ENCODE measurements at regions not wholly inside any gene's neighbourhood (a gene's known extent, or its start where the extent isn't known, plus 50 kb on each side); places are given as distances from the start of the nearest gene placed in this dataset.

DNA sequence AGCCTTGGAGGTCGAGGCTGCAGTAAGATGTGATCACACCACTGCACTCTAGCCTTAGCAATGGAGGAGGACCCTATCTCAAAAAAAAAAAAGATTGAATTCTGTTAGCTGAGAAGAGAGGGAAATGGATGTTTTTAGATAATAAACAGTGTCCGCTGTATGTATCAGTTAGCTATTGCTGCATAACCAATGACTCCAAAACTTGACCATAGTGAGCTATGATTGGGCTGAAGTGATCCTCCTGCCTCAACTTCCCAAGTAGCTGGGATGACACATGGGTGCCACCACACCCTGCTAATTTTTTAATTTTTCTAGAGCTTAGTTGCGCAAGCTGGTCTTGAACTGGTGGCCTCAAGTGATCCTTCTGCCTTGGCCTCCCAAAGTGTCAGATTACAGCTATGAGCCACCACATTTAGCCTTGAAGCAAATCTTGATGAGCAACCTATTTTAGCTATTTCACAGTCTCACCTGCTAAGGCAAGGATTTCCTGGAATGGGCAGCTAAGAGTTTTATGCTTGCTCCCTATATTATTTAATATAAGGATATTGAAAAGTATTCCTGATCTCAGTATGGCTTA lies 68.3 kb upstream of the ATF7IP2 start:
- CTCF ChIA-PET (ENCODE audit: partially characterized antibody) = interaction anchor here (0.7 to 1.0 kb wide), 5 partner anchors 10 to 1381 kb away, joined by 3 read pairs; no protein-coding TSS in a partner anchor
- H3K14ac ChIP-seq (ENCODE audit: insufficient read length) = no peak overlapping the region

More for the DNA sequence above, 68.3 kb upstream of the ATF7IP2 start:
- H2BK15ac ChIP-seq (ENCODE audit: low read length) = no peak overlapping the region
- no peaks in the 10 kb centered on the region for H3K4me1 ChIP-seq (replicated peaks in 1 of 4; ENCODE audit: control insufficient read depth in 3 of 4, insufficient read depth in 4 of 4, low read length in 3 of 4)
- FAIRE-seq = no peak
- H3K56ac ChIP-seq (replicated peaks; ENCODE audit: insufficient read length, low read depth, low read length) = no peak overlapping the region
- H3K4me3 ChIP-seq (ENCODE audit: extremely low read depth in 1 of 4, insufficient read depth in 2 of 4, low read depth in 3 of 4, low read length in 4 of 4) = no peak overlapping the region
- no peak overlapping the region for H2AK5ac ChIP-seq (ENCODE audit: low read depth, low read length)
- no peaks in the 10 kb centered on the region for H3K36me3 ChIP-seq (ENCODE audit: control insufficient read depth in 2 of 4, insufficient read depth in 4 of 4, low read length in 3 of 4)
- no peak overlapping the region for H3K18ac ChIP-seq (ENCODE audit: extremely low read depth, low read length)
- WGBS, 2 experiments (ENCODE audit: extremely low coverage in 1 of 2, insufficient coverage in 1 of 2, insufficient read length in 1 of 2, insufficient replicate concordance in 2 of 2, low coverage in 1 of 2, low lambda C conversion rate in 2 of 2, missing lambda C conversion rate in 1 of 2) = 83% methylated on average over 3 of the region's 3 CpGs; no CpG with 5 or more reads in 1 of the 2 experiments
- H3K9ac ChIP-seq (replicated peaks in 1 of 4; ENCODE audit: extremely low read depth in 1 of 4, low read depth in 3 of 4, low read length in 3 of 4) = no peak overlapping the region
- H4K91ac ChIP-seq (replicated peaks; ENCODE audit: insufficient read length, low read length) = no peak overlapping the region
- no peak overlapping the region for H4K8ac ChIP-seq (ENCODE audit: extremely low read depth, insufficient read depth, low read length)
- H3K27me3 ChIP-seq (replicated peaks in 1 of 4; ENCODE audit: control insufficient read depth in 3 of 4, extremely low read depth in 1 of 4, insufficient read depth in 3 of 4, low read length in 3 of 4) = no peaks in the 10 kb centered on the region
- no peak overlapping the region for H3K27ac ChIP-seq (ENCODE audit: low read depth, low read length)
- H2BK20ac ChIP-seq (ENCODE audit: low read length) = no peak overlapping the region
- no peaks in the 10 kb centered on the region for H3K79me1 ChIP-seq (ENCODE audit: low read depth, low read length)
- H3K79me2 ChIP-seq (ENCODE audit: control insufficient read depth in 1 of 2, insufficient read depth in 2 of 2, low read length in 2 of 2) = no peaks in the 10 kb centered on the region
- no peak overlapping the region for H4K5ac ChIP-seq (ENCODE audit: insufficient read length, low read depth, low read length)
- H2BK120ac ChIP-seq (replicated peaks; ENCODE audit: low read depth, low read length) = no peak overlapping the region
- no peak for DNase-seq (ENCODE audit: low read depth in 1 of 2, low spot score in 2 of 2)
- H3K4ac ChIP-seq (replicated peaks; ENCODE audit: insufficient read length, low read depth, low read length) = no peak overlapping the region
- H2BK12ac ChIP-seq (ENCODE audit: low read depth, low read length) = no peak overlapping the region
- no peaks in the 10 kb centered on the region for H4K20me1 ChIP-seq (replicated peaks in 1 of 2; ENCODE audit: control insufficient read depth in 1 of 2, insufficient read depth in 2 of 2, low read length in 2 of 2)
- H3K9me3 ChIP-seq (ENCODE audit: insufficient read depth in 2 of 2, low read depth in 1 of 2, low read length in 1 of 2) = no peaks in the 10 kb centered on the region
- H3K4me2 ChIP-seq (ENCODE audit: insufficient read depth in 1 of 2, low read depth in 2 of 2, low read length in 2 of 2) = no peak overlapping the region
- POLR2A ChIA-PET (ENCODE audit: partially characterized antibody) = interaction anchor here (0.6 kb wide), 1 partner anchor 82 kb away, joined by 4 read pairs; no protein-coding TSS in a partner anchor
- no peak overlapping the region for H2BK5ac ChIP-seq (ENCODE audit: low read depth, low read length)
- TF ChIP-seq EZH2 (IDR thresholded peaks at IDR 0.05; ENCODE audit: low read depth, low read length, severe bottlenecking) (no peak), SIN3A (conservative IDR thresholded peaks at IDR 0.05 in 1 of 2, IDR thresholded peaks at IDR 0.05 in 1 of 2; ENCODE audit: low read depth in 1 of 2, low read length in 2 of 2) (no peak), FOSL1 (IDR thresholded peaks at IDR 0.05; ENCODE audit: insufficient read depth, low read depth, low read length) (no peak), SP2 (IDR thresholded peaks at IDR 0.05; ENCODE audit: low read length) (no peak), CREB1 (IDR thresholded peaks at IDR 0.05) (no peak), JUN (IDR thresholded peaks at IDR 0.05; ENCODE audit: low read depth, low read length) (no peak)
- H3K23me2 ChIP-seq (ENCODE audit: low read depth, low read length) = no peaks in the 10 kb centered on the region
- H2AFZ ChIP-seq (ENCODE audit: low read length) = no peak overlapping the region
- H3K23ac ChIP-seq (ENCODE audit: insufficient read length) = no peak overlapping the region

Measured in H1 (cell line).